GM21526 (cell line): ENCODE measurements at regions not wholly inside any gene's neighbourhood (a gene's known extent, or its start where the extent isn't known, plus 50 kb on each side); places are given as distances from the start of the nearest gene placed in this dataset.
"Not testable (repeated sequence)": the region's sequence is repeated elsewhere in the genome, so short reads cannot be mapped to it uniquely, and the experiment has no call there.

Source experiments
- ATAC-seq: cut with Tn5 transposase; IDR thresholded peaks from one replicate; pipeline ENCODE4 v1.9.1; 2021; ENCODE audit warnings: moderate library complexity; ENCODE audit not compliant: unreplicated experiment, low FRiP score

GRCh38 chr2:216776066-216776850 lies 80.9 kb upstream of the IGFBP5 start:
- ATAC-seq: no peak

GRCh38 chr2:216775043-216775453 lies 79.7 kb upstream of the IGFBP5 start:
- ATAC-seq: no peak

- no peak for ATAC-seq
Observed at GRCh38 chr2:216774620-216775019, 79.3 kb upstream of the IGFBP5 start.

GRCh38 chr2:216774180-216774579 lies 78.8 kb upstream of the IGFBP5 start:
- ATAC-seq: no peak

- no peak for ATAC-seq
Observed at GRCh38 chr2:216773072-216773471, 77.7 kb upstream of the IGFBP5 start.

- ATAC-seq: no peak
Observed at GRCh38 chr2:216770717-216771116, 75.4 kb upstream of the IGFBP5 start.

- no peak for ATAC-seq
Observed at GRCh38 chr2:216770050-216770449, 74.7 kb upstream of the IGFBP5 start.

GRCh38 chr2:216769626-216770025 lies 74.3 kb upstream of the IGFBP5 start:
- no peak for ATAC-seq

GRCh38 chr2:216768908-216769411 lies 73.6 kb upstream of the IGFBP5 start:
- no peak for ATAC-seq

- no peak for ATAC-seq
Observed at GRCh38 chr2:216765761-216766262, 70.5 kb upstream of the IGFBP5 start.

GRCh38 chr2:216763396-216763795 lies 68.0 kb upstream of the IGFBP5 start:
- ATAC-seq: no peak

GRCh38 chr2:216761809-216762208 lies 66.5 kb upstream of the IGFBP5 start:
- ATAC-seq: no peak

- no peak for ATAC-seq
Observed at GRCh38 chr2:216761133-216761532, 65.8 kb upstream of the IGFBP5 start.

- no peak for ATAC-seq
Observed at GRCh38 chr2:216758256-216759155, 63.2 kb upstream of the IGFBP5 start.

- no peak for ATAC-seq
Observed at GRCh38 chr2:216757532-216757931, 62.2 kb upstream of the IGFBP5 start.

- ATAC-seq: no peak
Observed at GRCh38 chr2:216756435-216756834, 61.1 kb upstream of the IGFBP5 start.

- ATAC-seq: no peak
Observed at GRCh38 chr2:216754812-216755211, 59.5 kb upstream of the IGFBP5 start.

- ATAC-seq: no peak
Observed at GRCh38 chr2:216754336-216754735, 59.0 kb upstream of the IGFBP5 start.

- ATAC-seq: no peak
Observed at GRCh38 chr2:216752855-216753505, 57.6 kb upstream of the IGFBP5 start.

GRCh38 chr2:216750750-216751149 lies 55.4 kb upstream of the IGFBP5 start:
- ATAC-seq: not testable (repeated sequence)

- ATAC-seq: not testable (repeated sequence)
Observed at GRCh38 chr2:216746268-216746667, 50.9 kb upstream of the IGFBP5 start.
